ENCODE measurements at regions not wholly inside any gene's neighbourhood (a gene's known extent, or its start where the extent isn't known, plus 50 kb on each side); places are given as distances from the start of the nearest gene placed in this dataset.

- no peak for DNase-seq
- H3K27me3 Mint-ChIP-seq, result no peaks in the 10 kb centered on the region
- CTCF ChIA-PET, result no interaction called here
- H3K36me3 Mint-ChIP-seq (ENCODE audit: low read depth), result no peaks in the 10 kb centered on the region
- ATAC-seq (ENCODE audit: low read depth), result no peak
- no peaks in the 10 kb centered on the region for H3K4me1 Mint-ChIP-seq
- no peak overlapping the region for H3K4me3 Mint-ChIP-seq
- POLR2A ChIA-PET, result no interaction called here
- intact Hi-C loops (cut with micrococcal nuclease), result no loop called here
- no peak overlapping the region for H3K27ac Mint-ChIP-seq
- H3K9me3 Mint-ChIP-seq, result peaks cover 10% of the 10 kb centered on the region
- TF ChIP-seq CTCF (IDR thresholded peaks at IDR 0.05), result no peak
Observed at GRCh38 chr2:195117011-195117410, 540.0 kb upstream of the SLC39A10 start.

- intact Hi-C loops (cut with micrococcal nuclease), result no loop called here
- ChIA-PET POLR2A (no interaction called here), CTCF (no interaction called here)
- no peak for DNase-seq
- H3K27me3 Mint-ChIP-seq, result no peaks in the 10 kb centered on the region
- peaks cover 10% of the 10 kb centered on the region for H3K9me3 Mint-ChIP-seq
- no peak overlapping the region for H3K27ac Mint-ChIP-seq
- no peak for TF ChIP-seq CTCF (IDR thresholded peaks at IDR 0.05)
- no peaks in the 10 kb centered on the region for H3K36me3 Mint-ChIP-seq (ENCODE audit: low read depth)
- H3K4me1 Mint-ChIP-seq, result no peaks in the 10 kb centered on the region
- no peak overlapping the region for H3K4me3 Mint-ChIP-seq
- no peak for ATAC-seq (ENCODE audit: low read depth)
Observed at GRCh38 chr2:195115738-195116137, 541.3 kb upstream of the SLC39A10 start.

- intact Hi-C loops (cut with micrococcal nuclease), result no loop called here
- TF ChIP-seq CTCF (IDR thresholded peaks at IDR 0.05), result no peak
- no peak overlapping the region for H3K27ac Mint-ChIP-seq
- ATAC-seq (ENCODE audit: low read depth) (no peak), DNase-seq (no peak)
- no peaks in the 10 kb centered on the region for H3K36me3 Mint-ChIP-seq (ENCODE audit: low read depth)
- CTCF ChIA-PET, result no interaction called here
- H3K9me3 Mint-ChIP-seq, result peaks cover 2% of the 10 kb centered on the region
- H3K27me3 Mint-ChIP-seq, result no peaks in the 10 kb centered on the region
- H3K4me1 Mint-ChIP-seq, result no peaks in the 10 kb centered on the region
- POLR2A ChIA-PET, result no interaction called here
- H3K4me3 Mint-ChIP-seq, result no peak overlapping the region
Observed at GRCh38 chr2:195108182-195108581, 548.8 kb upstream of the SLC39A10 start.

GRCh38 chr2:195106681-195107380, 550.2 kb upstream of the SLC39A10 start:
- Mint-ChIP-seq H3K36me3 (ENCODE audit: low read depth) (no peaks in the 10 kb centered on the region), H3K4me3 (no peak overlapping the region), H3K27ac (no peak overlapping the region), H3K9me3 (no peaks in the 10 kb centered on the region), H3K27me3 (no peaks in the 10 kb centered on the region), H3K4me1 (no peaks in the 10 kb centered on the region)
- DNase-seq (no peak), ATAC-seq (ENCODE audit: low read depth) (no peak)
- ChIA-PET POLR2A (no interaction called here), CTCF (no interaction called here)
- TF ChIP-seq CTCF (IDR thresholded peaks at IDR 0.05), result no peak
- intact Hi-C loops (cut with micrococcal nuclease), result no loop called here

- ChIA-PET POLR2A (no interaction called here), CTCF (no interaction called here)
- no peak overlapping the region for H3K4me3 Mint-ChIP-seq
- no peak for ATAC-seq (ENCODE audit: low read depth)
- H3K27me3 Mint-ChIP-seq, result no peaks in the 10 kb centered on the region
- H3K4me1 Mint-ChIP-seq, result no peaks in the 10 kb centered on the region
- no peak for DNase-seq
- H3K36me3 Mint-ChIP-seq (ENCODE audit: low read depth), result no peaks in the 10 kb centered on the region
- no peaks in the 10 kb centered on the region for H3K9me3 Mint-ChIP-seq
- intact Hi-C loops (cut with micrococcal nuclease), result no loop called here
- TF ChIP-seq CTCF (IDR thresholded peaks at IDR 0.05), result no peak
- H3K27ac Mint-ChIP-seq, result no peak overlapping the region
Observed at GRCh38 chr2:195105581-195105980, 551.4 kb upstream of the SLC39A10 start.
